Loucy (cell line): ENCODE measurements at regions not wholly inside any gene's neighbourhood (a gene's known extent, or its start where the extent isn't known, plus 50 kb on each side); places are given as distances from the start of the nearest gene placed in this dataset.

Experiments
- H2AFZ ChIP-seq: fragments of 200-600 bp; sonication (generic); 2 replicates; pipeline ENCODE4 v1.6.0; 2016; ENCODE audit warnings: antibody characterized with exemption, mild to moderate bottlenecking, low read length, moderate library complexity
- H3F3A ChIP-seq: fragments of 200-600 bp; 2 replicates; pipeline ENCODE4 v1.6.0; 2016; ENCODE audit warnings: antibody characterized with exemption, low read depth, mild to moderate bottlenecking
- H3K27me3 ChIP-seq: fragments of 200-600 bp; sonication (generic); 2 replicates; pipeline ENCODE4 v1.6.1; 2014; ENCODE audit warnings: low read length, mild to moderate bottlenecking; ENCODE audit not compliant: insufficient read depth, poor library complexity, severe bottlenecking
- H3K36me3 ChIP-seq: fragments of 200-600 bp; sonication (generic); 2 replicates; pipeline ENCODE4 v1.6.1; 2016; ENCODE audit warnings: low read length; ENCODE audit not compliant: insufficient read depth
- H3K4me1 ChIP-seq: fragments of 200-600 bp; sonication (generic); 2 replicates; pipeline ENCODE4 v1.5.1; 2014; ENCODE audit warnings: low read length, mild to moderate bottlenecking; ENCODE audit not compliant: insufficient read depth, poor library complexity, severe bottlenecking
- H3K4me2 ChIP-seq: fragments of 200-600 bp; sonication (generic); 2 replicates; pipeline ENCODE4 v1.6.0; 2014; ENCODE audit warnings: antibody characterized with exemption, low read length, low read depth, mild to moderate bottlenecking; ENCODE audit not compliant: poor library complexity, severe bottlenecking
- H3K4me3 ChIP-seq: fragments of 200-600 bp; sonication (generic); 2 replicates; pipeline ENCODE4 v1.5.1; 2014; ENCODE audit warnings: low read length, mild to moderate bottlenecking, mixed read lengths; ENCODE audit not compliant: poor library complexity, severe bottlenecking
- H3K79me2 ChIP-seq: fragments of 200-600 bp; sonication (generic); 2 replicates; pipeline ENCODE4 v1.6.1; 2014; ENCODE audit warnings: low read length; ENCODE audit not compliant: insufficient read depth
- H3K9ac ChIP-seq: fragments of 200-600 bp; sonication (generic); 2 replicates; pipeline ENCODE4 v1.6.0; 2014; ENCODE audit warnings: mild to moderate bottlenecking, low read depth, low read length, moderate library complexity; ENCODE audit not compliant: poor library complexity, severe bottlenecking
- H3K9me2 ChIP-seq: fragments of 200-600 bp; sonication (generic); replicated peaks from 2 replicates; pipeline ENCODE4 v1.6.1; 2016; ENCODE audit warnings: low read depth, low read length, mixed read lengths
- H3K9me3 ChIP-seq: fragments of 200-600 bp; sonication (generic); 2 replicates; pipeline ENCODE4 v1.6.1; 2014; ENCODE audit warnings: mild to moderate bottlenecking, antibody characterized with exemption, low read length, low read depth; ENCODE audit not compliant: insufficient read depth
- H4K20me1 ChIP-seq: fragments of 200-600 bp; sonication (generic); 2 replicates; pipeline ENCODE4 v1.6.0; 2014; ENCODE audit warnings: antibody characterized with exemption, low read length, mild to moderate bottlenecking; ENCODE audit not compliant: insufficient read depth, poor library complexity, severe bottlenecking
- EZH2phosphoT487 ChIP-seq: fragments of 200-600 bp; IDR thresholded peaks from 2 replicates; pipeline ENCODE4 v1.6.1; 2018; ENCODE audit warnings: antibody characterized with exemption, mild to moderate bottlenecking, moderate library complexity, borderline replicate concordance
- TF ChIP-seq, protein P1 (sequence below): fragments of 200-600 bp; sonication (generic); conservative IDR thresholded peaks from 2 replicates; pipeline ENCODE4 v1.5.1; 2014; ENCODE audit warnings: mild to moderate bottlenecking, antibody characterized with exemption, low read length

DNA sequence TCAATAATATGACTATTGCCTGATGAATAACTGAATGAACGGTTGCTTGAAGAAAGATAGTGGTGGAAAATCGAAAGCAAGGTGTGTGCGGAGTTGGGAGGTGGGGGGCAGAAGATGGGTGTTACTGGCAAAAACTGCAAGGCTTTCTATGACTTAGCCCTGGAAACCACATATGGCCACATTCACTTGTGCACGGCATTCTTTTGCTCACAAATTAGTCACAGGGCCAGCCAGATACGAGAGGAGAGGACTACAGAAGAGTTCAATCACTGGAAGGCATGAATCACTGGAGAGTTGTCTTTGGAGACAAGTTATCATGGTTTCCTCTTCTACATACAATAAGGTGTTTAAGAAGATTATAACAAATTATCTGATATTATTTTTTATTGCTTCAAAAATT, 626.5 kb upstream of the CPEB2 start:
- H3K9me3 ChIP-seq: no peaks in the 10 kb centered on the region
- H4K20me1 ChIP-seq: no peaks in the 10 kb centered on the region
- H3K4me1 ChIP-seq: no peaks in the 10 kb centered on the region
- H3K36me3 ChIP-seq: no peaks in the 10 kb centered on the region
- H3K4me3 ChIP-seq: no peak overlapping the region
- TF ChIP-seq, protein P1, sequence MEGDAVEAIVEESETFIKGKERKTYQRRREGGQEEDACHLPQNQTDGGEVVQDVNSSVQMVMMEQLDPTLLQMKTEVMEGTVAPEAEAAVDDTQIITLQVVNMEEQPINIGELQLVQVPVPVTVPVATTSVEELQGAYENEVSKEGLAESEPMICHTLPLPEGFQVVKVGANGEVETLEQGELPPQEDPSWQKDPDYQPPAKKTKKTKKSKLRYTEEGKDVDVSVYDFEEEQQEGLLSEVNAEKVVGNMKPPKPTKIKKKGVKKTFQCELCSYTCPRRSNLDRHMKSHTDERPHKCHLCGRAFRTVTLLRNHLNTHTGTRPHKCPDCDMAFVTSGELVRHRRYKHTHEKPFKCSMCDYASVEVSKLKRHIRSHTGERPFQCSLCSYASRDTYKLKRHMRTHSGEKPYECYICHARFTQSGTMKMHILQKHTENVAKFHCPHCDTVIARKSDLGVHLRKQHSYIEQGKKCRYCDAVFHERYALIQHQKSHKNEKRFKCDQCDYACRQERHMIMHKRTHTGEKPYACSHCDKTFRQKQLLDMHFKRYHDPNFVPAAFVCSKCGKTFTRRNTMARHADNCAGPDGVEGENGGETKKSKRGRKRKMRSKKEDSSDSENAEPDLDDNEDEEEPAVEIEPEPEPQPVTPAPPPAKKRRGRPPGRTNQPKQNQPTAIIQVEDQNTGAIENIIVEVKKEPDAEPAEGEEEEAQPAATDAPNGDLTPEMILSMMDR: no peak
- TF ChIP-seq EZH2phosphoT487: no peak
- H3K79me2 ChIP-seq: no peaks in the 10 kb centered on the region
- H3K9me2 ChIP-seq: no peaks in the 10 kb centered on the region
- H3K27me3 ChIP-seq: no peaks in the 10 kb centered on the region
- H3F3A ChIP-seq: no peaks in the 10 kb centered on the region
- no peak overlapping the region for H3K9ac ChIP-seq
- H3K4me2 ChIP-seq: no peak overlapping the region
- no peak overlapping the region for H2AFZ ChIP-seq

DNA sequence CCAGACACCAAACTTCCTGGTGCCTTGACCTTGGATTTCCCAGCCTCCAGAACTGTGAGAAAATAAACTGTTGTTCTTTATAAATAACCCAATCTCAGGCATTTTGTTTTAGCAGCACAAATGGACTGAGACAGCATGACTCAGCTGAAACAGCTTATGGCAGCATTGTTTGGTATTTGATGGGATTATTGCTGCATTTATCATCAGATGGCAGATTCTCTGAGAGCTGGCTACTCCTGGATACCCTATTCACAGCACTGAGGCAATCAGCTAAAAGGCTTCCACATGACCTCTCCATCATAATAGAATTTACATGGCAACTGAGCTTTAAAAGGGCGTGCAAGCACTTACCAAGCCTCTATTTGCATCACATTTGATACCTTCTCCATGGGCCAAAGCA, 623.1 kb upstream of the CPEB2 start:
- no peaks in the 10 kb centered on the region for H3K27me3 ChIP-seq

DNA sequence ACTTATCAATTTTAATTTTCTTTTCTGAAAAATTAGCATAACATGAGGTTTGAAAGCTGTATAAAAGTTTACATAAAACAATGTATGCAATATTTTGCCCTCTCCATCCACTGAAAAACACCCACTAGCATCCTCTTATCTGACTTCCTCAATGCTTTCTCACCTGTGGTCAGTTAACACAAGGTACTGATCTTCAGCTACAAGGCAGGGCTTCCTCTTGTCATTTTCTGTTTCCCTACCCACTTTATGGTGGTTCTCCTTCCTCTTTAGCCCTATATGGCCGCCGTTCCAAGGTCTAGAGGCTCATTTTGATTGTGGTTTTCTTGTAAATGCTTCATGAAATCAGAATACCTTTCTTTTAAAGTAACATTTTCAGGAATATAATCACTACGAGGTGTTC, 618.6 kb upstream of the CPEB2 start:
- H3K36me3 ChIP-seq: no peaks in the 10 kb centered on the region
- TF ChIP-seq, protein P1: no peak
- TF ChIP-seq EZH2phosphoT487: no peak
- peaks cover 33% of the 10 kb centered on the region for H3K4me1 ChIP-seq
- no peaks in the 10 kb centered on the region for H3K79me2 ChIP-seq
- H3K27me3 ChIP-seq: no peaks in the 10 kb centered on the region
- H3K9me2 ChIP-seq: no peaks in the 10 kb centered on the region
- H3K9me3 ChIP-seq: no peaks in the 10 kb centered on the region
- no peak overlapping the region for H3K4me3 ChIP-seq
- H4K20me1 ChIP-seq: no peaks in the 10 kb centered on the region
- 0 out of 2 replicates have a peak, but pooled peaks cover 4% of the 10 kb centered on the region for H3F3A ChIP-seq
- peak overlapping the region; percentile 46 for H3K4me2 ChIP-seq
- no peak overlapping the region for H2AFZ ChIP-seq
- no peak overlapping the region for H3K9ac ChIP-seq

More for the DNA sequence above, 623.1 kb upstream of the CPEB2 start:
- H3K79me2 ChIP-seq: no peaks in the 10 kb centered on the region
- no peak for TF ChIP-seq EZH2phosphoT487
- TF ChIP-seq, protein P1: no peak
- no peaks in the 10 kb centered on the region for H3K9me2 ChIP-seq
- 0 out of 2 replicates have a peak, but pooled peaks cover 4% of the 10 kb centered on the region for H3F3A ChIP-seq
- H3K9me3 ChIP-seq: no peaks in the 10 kb centered on the region
- no peak overlapping the region for H2AFZ ChIP-seq
- no peak overlapping the region for H3K4me2 ChIP-seq
- no peak overlapping the region for H3K4me3 ChIP-seq
- no peak overlapping the region for H3K9ac ChIP-seq
- no peaks in the 10 kb centered on the region for H3K36me3 ChIP-seq
- no peaks in the 10 kb centered on the region for H4K20me1 ChIP-seq
- H3K4me1 ChIP-seq: peaks cover 11% of the 10 kb centered on the region
